Globus pallidus (tissue), 1 donor: ENCODE measurements at regions not wholly inside any gene's neighbourhood (a gene's known extent, or its start where the extent isn't known, plus 50 kb on each side); places are given as distances from the start of the nearest gene placed in this dataset.
A peak's percentile ranks its signal among the peaks of the same experiment; 100 is the strongest.
"Not testable (repeated sequence)": the region's sequence is repeated elsewhere in the genome, so short reads cannot be mapped to it uniquely, and the experiment has no call there.

Source experiments
- DNase-seq: peaks from one replicate; pipeline ENCODE4 v3.0.0-alpha.2; 2015; ENCODE audit warnings: low spot score

DNA sequence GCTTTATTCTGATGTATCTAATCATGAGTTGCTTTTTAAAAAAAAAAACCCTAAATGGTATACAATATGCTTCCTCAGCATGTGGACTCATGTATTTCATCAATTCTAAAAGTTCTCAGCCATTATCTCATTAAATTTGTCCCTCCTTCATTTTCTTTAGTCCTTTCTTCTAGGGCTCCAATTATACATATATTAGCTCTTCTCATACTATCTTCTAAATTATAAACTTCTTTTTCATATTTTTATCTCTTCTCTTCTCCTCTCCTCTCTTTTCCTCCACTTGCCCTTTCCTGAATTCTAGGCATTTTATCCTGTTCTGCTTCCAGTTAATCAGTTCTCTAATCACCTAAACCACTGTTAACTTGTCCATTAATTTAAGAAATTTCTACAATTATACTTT is 55.0 kb upstream of the IL33 start:
- DNase-seq: no peak

DNA sequence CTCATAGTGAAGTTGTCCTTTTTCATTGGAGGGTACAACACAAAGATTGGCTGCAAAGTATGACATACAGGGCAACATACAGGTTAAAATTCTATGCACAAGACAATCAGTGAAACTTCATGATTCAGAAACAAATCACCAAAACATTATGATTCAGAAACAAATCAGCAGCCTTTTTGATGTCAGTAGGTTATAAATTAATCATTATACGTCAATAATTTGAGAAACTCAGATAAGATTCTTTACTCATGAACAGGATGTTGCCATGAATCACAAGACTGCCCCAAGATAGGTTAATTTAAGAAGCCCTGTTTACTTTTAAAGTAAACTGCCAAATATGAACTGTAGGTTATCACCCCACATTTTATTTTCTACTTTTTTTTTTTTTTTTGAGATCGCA is 62.2 kb upstream of the IL33 start:
- DNase-seq: no peak

DNA sequence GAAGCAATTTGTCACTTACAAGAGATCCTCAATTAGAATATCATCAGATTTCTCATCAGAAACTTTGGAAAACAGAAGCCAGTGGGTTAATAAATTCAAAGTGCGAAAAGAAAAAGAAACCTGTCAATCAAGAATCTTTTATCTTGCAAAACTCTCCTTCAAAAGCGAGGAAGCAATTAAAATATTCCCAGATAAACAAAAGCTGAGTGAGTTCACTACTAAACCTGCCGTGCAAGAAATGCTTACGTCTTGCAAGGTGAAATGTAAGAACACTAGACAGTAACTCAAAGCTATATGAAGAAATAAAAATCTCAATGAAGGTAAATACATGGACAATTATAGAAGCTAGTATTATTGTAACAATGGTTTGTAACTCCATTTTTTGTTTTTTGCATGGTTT is 62.8 kb upstream of the IL33 start:
- no peak for DNase-seq

DNA sequence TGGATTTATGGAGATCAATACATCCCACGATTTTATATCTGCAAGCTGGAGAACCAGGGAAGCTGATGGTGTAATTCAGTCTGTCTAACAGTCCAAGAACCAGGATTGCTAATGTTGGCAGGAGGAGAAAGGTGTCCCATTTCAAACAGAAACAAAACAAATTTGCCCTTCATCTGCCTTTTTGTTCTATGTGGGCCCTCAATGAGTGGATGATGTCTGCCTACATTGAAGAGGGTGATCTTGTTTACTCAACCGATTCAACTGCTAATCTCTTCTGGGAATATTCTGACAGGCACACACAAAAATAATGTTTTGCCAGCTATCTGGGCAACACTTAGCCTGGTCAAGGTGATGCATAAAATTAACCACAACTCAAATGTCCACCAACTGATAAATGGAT is 65.1 kb upstream of the IL33 start:
- DNase-seq: no peak

DNA sequence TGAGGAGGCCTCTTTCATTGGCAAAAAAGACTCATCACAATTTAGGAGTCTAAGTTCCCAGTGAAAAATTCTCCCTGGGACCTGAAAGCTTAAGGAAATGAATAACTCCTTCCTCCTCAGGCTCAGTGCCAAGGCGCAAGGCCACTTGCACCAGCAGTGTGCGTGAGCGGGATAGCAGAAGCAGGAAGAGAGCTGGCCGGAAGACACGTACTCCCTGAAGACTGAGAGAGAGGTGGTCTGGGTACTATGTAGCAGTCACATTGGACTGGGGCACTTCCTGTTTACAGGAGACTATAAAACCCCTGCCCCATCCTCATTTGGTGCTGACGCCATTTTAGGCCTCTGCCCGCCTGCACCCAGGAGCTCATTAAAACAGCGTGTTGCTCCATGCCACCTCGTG is 66.3 kb upstream of the IL33 start:
- DNase-seq: no peak

DNA sequence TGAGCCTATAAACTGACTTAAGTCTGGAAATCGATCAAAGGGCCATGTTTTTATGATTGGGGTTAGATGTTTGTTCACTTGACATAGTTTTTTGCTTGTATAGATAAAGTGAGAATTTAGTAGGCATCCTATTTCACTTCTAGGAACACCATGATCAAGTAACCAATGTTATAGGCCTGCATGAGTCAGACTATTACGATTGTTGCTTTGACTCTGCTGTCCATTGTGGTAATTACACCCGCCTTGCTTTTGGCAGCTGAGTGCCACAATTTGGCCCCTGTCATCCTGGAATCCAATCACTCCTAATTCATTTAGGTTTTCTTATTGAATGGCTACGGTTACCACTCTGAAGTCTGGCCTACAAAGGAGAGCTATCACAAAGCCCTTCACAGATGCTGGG is 67.8 kb upstream of the IL33 start:
- DNase-seq: no peak

DNA sequence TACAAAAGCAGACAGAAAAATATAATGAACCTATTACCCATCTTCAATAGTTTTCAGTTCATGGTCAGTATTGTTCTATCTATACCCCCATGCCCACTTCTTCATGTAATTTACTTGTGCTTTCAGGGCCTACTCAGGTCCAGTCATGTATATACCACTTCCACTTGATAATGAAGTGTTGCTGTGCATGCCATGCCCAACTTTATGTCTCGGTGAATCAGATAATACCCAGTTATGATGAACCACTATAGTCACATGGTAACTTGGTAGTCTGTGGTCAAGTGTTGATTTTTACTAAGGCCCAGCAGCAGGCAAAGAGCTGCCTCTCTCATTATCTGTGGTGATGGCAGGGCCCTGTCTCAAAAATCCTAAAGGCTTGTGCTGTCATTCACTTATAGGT is 70.7 kb upstream of the IL33 start:
- DNase-seq: no peak

DNA sequence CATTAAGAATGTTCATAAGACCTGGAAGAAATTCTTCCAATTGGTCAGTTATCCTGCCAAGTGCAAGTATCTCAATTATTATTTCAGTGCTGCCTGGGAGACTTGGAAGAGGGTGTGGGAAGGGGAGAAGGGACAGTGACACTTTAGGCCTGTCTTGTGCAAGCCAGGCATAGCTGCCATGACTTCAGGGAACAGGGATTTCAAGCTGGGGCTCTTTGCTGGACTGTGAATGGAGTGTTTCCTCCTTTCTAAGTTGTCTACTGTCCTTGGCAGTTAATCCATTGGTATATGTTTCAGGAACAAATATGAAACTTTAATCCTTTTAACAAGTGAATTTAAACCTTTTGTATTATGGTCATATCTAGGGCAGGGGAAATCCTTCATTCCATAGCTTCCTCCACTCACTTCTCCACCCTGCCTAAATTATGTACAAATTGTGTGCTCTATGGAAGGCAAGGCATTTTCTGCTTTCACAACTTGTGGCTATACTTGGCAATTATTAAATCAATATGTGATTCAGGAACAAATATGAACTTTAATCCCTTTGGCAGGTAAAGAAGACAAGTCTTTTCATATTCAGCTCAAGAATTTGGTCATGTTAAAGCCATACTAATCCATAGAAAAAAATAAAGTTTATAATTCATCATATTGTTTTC is 72.7 kb upstream of the IL33 start:
- DNase-seq: no peak

DNA sequence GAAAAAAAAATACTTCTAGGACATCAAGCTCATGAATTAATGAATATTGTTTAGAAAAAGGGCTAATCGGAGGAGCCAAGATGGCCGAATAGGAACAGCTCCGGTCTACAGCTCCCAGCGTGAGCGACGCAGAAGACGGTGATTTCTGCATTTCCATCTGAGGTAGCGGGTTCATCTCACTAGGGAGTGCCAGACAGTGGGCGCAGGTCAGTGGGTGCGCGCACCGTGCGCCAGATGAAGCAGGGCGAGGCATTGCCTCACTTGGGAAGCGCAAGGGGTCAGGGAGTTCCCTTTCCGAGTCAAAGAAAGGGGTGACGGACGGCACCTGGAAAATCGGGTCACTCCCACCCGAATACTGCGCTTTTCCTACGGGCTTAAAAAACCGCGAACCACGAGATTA is 79.8 kb upstream of the IL33 start:
- DNase-seq: not testable (repeated sequence)

DNA sequence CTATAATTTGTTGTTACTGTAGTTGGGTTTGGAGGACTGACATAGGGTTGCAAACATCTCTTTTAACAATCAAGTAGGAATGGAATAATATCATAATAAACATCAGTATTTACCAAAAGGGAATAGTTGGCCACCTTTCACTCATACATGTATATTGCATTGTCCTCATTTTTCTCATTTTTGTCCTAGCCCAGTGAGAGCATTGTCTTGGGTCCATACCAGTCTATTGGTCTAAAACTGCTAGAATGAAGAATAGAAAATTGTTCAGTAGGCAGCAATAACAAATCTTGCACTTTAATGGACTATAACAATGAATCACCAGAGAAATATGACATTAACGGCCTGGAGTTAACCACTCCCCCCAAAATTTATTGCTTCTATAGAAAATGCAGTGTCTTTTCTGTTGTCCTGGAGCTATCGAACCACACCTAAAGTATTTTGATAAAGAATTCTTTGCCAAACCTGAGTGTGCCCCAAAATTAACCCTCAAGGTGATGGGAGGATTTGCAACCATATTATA is 80.9 kb upstream of the IL33 start:
- DNase-seq: no peak

DNA sequence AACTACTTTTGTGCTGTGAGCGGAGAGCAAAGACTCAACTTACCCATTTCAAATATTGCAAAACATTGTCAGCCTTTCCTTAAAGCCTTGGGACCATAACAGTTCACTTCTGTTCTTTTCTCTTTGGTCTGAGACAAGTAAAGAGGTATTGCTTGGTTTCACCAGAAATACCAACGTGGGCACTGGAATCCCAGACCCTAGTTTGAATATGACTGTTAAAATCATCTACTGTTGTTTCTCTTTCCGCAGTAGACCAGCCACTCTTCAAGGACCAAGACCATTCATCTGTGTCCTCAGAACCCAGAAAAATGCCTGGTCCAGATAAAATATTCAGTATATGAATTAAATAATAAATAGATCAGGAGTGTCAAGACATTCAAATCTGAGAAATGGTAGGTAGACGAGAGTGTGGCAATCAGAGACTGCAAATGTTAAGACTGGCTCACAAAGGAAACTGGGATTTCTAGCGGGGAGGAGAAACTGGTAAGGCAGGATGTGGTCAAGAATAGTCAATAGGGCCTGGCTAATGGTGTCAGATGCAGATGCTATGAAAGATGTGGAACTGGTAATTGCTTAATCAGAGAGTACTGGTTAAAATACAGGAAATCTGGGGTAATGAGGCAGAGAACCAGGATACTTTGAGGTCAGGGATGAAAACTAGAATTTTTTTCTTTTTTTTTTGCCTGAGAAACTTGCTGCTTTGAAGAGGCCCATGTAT is 82.1 kb upstream of the IL33 start:
- no peak for DNase-seq

DNA sequence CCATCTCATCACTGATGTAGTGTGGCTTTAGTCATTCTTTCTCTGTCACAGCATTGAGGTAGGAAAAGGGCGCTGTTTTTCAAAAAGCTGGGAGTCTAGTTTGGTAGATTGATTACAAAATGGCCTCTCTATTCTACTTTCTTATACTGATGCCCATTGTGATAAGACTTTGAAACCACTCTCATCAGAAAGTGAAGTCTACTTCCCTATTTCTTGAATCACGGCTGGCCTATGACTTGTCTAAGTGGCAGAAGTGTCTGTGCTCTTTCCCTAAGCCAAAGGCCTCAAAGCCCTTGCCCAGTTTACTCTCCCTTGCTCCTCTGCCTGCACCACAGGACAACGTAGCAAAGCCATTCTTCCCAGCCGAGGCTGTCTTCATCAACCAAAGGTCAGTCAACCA is 83.0 kb upstream of the IL33 start:
- no peak for DNase-seq

DNA sequence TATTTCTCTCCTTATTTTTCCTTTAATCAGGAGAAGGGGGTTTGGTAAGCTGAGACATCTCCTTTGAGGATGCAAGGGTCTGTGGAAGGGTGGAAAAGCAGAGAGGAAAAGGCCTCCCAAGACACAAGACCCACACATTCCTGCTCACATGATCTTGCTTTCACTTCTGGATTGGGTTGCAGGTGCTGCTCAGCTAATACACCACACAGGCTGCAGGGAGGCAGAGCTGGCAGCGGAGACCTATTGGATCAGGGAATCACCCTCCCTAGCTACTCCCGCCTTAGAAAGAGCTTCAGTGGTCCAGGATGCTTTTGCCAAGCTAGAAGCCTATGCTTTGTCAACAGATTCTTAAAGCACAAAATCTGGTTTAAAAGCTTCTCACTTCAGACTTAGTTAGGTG is 87.6 kb upstream of the IL33 start:
- DNase-seq: no peak

DNA sequence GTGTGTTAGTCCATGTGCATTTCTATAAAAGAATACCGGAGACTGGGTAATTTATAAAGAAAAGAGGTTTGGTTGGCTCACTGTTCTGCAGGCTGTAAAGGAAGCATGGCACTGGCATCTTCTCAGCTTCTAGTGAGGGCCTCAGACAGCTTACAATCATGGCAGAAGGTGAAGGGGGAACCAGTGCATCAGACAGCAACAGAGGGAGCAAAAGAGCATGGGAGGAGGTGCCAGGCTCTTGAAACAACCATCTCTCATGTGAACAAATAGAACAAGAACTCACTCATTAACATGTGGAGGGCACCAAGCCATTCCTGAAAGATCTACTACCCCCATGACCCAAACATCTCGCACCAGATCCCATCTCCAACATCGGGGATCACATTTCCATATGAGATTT is 89.2 kb upstream of the IL33 start:
- no peak for DNase-seq

DNA sequence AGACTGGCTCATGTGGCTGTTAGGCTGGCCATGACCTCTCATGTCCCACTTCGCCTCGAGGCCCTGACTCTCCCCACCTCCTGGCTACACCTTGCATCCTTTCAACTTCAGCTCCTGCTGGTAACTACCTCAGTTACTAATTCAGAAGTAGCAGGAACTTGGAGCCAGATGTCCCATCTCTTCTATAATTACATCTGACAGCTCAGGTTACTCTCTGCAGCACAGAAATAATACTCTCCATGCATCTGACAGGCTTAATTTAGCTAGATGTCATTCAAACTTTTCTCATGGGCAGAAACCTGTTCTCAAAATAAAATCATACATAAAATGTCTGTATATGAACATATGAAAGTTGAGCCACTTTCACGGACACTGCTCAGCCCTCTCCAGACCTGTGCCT is 92.2 kb upstream of the IL33 start:
- no peak for DNase-seq

DNA sequence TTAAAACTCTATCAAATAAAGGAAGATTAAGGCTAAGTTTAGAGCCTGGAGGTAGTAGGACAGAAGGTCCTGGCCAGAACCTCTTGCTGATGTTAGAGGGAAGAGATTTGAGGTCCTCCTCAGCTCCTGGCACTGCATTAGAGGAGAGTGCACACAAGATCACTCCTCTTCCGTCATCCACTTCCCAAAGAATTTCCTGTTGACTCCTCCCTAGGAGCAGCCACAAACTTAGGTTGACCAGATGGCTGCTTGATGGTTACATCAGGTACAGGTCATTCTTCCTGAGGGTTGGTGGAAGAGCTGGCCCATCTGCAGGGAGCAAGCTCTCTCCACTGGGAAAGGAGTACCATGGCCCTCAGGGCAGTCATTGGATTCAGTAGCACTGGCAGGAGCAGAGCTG is 93.9 kb upstream of the IL33 start:
- DNase-seq: no peak

DNA sequence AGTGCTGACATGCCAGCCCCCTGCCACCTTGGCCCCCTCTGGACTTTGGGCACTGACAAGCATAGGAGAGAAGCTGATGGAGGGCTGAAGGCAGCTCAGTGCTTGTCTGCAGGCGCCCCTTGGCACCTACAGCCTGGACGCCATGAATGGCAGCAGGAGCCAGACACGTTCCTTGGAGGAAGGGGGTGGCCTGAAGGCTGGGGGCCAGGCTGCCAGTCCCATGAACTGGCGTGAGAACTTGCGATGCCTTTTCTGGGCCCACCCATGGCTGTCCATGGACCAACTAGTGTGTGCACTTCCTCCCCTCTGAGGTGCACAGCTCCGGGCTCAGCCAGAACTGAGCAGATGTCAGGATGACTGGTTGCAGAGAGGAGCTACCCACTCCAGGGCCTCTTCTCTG is 99.0 kb upstream of the RANBP6 start:
- no peak for DNase-seq

DNA sequence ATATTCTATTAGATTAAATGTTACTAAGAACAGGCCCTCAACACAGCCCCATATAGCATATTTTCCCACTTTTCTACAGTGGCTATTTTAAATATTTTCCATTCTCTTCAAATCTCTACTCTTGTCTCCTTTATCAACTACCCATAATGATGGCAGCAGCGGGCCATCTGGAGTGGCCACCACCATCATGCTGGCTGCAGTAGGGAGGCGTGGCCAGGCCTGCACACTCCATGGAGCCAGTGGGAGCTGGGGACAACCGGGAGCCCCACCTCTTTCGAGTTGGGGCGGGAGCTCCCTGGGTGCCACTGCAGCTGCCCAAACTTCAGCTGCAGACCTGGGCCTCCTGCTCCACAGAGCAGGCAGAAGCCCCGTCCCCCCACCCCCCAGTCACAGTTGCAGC is 98.4 kb upstream of the RANBP6 start:
- DNase-seq: no peak

DNA sequence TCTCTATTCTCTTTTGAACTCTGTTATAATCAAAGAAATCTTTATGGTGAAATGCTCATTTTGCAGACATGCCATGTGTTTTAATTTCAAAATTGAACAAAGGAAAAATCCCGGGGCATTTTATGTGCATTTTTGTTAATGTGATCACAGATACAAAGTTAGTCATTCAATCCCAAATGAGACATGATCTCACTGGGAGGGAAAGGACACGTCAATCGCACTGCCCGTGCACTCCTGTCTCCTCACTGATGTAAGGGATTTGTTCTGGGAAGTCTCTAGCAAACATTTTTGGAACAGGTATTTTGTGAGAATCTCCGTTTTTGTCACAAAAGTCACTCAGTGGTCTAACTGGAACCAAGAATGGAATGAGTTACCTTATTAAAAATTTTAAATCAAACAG is 97.9 kb upstream of the RANBP6 start:
- no peak for DNase-seq

DNA sequence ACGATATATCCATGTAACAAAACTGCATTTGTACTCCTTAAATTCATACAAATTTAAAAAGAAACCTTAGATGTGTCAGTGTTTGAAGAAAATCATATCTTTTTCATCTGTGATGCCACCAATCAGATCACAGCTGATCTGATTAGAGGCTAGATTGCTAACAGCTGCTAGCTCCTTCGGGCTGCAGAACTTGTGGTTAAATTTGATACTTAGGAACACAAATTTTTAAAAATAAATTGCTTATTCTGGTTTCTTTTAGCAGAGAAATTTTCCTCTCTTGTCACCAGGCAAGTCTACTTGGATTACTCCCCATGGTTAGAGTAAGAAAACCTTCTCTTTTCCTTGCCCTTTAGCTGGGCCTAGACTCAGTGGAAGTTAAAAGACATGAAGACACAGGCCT is 94.6 kb upstream of the RANBP6 start:
- DNase-seq: no peak

DNA sequence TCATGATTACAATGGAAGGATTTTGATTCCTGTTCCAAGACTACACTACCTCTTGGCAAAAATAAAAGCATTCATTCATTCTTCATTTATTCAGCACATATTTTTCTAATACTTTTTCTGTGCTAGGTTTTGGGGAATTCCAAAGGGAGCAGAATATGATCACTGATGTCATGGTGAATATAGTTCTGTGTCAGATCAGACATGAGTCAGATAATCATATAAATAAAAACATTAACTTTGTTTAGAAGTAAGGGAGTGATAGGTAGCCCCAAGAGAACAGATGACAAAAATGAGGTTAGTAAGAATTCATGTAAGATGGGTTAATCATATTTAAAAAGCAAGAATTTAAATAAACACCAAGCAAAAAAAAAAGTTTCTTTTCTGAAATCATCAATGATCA is 94.1 kb upstream of the RANBP6 start:
- DNase-seq: no peak

DNA sequence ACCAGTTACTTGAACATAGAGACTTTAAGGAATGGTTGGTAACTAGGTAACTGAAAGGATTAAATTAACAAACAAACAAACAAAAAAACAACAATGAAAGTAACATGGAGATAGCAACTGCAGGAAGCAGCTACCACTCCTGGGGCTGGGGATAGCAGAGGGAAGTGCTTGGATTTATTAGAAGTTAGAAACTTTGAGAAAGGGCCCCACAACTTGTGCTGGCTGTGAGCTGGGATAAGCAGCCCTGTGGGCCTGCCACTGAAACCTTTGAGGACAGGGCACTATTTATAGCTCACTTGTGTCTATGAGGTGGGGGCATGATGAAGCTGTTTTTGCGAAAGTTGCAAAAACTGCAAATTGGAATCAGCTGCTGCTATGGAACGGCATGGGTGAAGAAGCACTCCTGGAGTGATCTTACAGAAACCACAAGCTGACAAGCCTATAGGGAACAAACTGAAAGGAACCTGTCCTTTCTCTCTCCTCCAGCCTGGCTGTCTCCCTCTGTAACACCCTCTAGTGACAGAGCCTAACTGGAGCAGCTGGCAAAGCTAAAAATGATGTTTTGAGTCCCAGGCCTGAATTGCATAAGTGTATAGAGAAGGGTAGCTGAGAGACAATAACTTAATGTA is 91.4 kb upstream of the RANBP6 start:
- peak; percentile 28 for DNase-seq

DNA sequence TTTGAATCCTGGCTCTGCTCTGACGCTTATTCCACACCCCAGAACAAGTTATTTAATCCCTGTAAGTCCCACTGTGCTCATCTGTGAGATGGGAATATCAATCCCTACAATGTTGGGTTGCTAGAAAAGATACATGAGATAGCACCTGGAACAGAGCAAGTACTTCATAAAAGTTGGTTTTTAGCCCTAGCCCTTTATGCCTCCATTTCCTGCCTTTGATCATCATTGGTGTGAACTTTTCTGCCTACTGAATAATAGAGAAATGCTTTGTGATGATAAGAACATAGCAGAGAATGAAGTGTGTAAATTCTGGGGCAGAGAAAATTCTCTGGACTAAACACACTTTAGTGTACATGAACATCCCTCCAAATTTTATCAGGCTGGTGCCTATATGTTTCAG is 90.3 kb upstream of the RANBP6 start:
- no peak for DNase-seq

DNA sequence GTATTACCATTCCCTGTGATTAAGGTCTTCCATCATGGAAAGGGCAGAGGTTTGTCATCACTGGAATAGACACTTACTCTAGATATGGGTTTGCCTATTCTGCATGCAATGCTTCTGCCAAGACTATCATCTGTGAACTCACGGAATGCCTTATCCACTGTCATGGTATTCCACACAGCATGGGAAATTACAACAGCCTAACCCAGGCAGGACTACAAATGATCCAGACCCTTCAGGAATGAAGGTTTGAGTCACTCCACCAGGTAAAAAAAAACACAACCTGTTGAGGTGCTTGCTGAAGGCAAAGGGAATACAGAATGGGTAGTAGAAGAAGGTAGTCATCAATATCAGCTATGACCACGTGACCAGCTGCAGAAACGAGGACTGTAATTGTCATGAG is 89.0 kb upstream of the RANBP6 start:
- DNase-seq: not testable (repeated sequence)
